ENCODE measurements at regions not wholly inside any gene's neighbourhood (a gene's known extent, or its start where the extent isn't known, plus 50 kb on each side); places are given as distances from the start of the nearest gene placed in this dataset.

- 92 to 93% (median 92%) methylated on average over 5 of the region's 5 CpGs for WGBS, 3 donors
- no peak for DNase-seq
- Histone ChIP-seq H3K4me1 (ENCODE audit: insufficient read depth) (no peaks in the 10 kb centered on the region), H3K4me3 (no peak overlapping the region), H3K27me3 (no peaks in the 10 kb centered on the region), H3K36me3 (no peaks in the 10 kb centered on the region), H3K9me3 (no peaks in the 10 kb centered on the region), H3K27ac (no peak overlapping the region)
- TF ChIP-seq POLR2A (IDR thresholded peaks at IDR 0.05): no peak
- intact Hi-C loops (cut with DNase I): no loop called here
Observed at GRCh38 chr10:10730471-10731043, 287.1 kb upstream of the CELF2 start.

- H3K27ac ChIP-seq: no peak overlapping the region
- no peaks in the 10 kb centered on the region for H3K4me1 ChIP-seq (ENCODE audit: insufficient read depth)
- no peaks in the 10 kb centered on the region for H3K36me3 ChIP-seq
- WGBS, 3 donors: 68 to 96% (median 95%) methylated on average over 2 of the region's 2 CpGs
- no peak for DNase-seq
- intact Hi-C loops (cut with DNase I): no loop called here
- no peaks in the 10 kb centered on the region for H3K27me3 ChIP-seq
- H3K9me3 ChIP-seq: no peaks in the 10 kb centered on the region
- H3K4me3 ChIP-seq: no peak overlapping the region
- TF ChIP-seq EP300 (IDR thresholded peaks at IDR 0.05): no peak
- no peak for TF ChIP-seq CTCF (IDR thresholded peaks at IDR 0.05)
- no peak for TF ChIP-seq POLR2A (IDR thresholded peaks at IDR 0.05)
Observed at GRCh38 chr10:10731366-10731765, 286.3 kb upstream of the CELF2 start.

- intact Hi-C loops (cut with DNase I): no loop called here
- no peak for DNase-seq
- H3K4me3 ChIP-seq: no peak overlapping the region
- no peaks in the 10 kb centered on the region for H3K36me3 ChIP-seq
- TF ChIP-seq CTCF (IDR thresholded peaks at IDR 0.05) (no peak), POLR2A (IDR thresholded peaks at IDR 0.05) (no peak), EP300 (IDR thresholded peaks at IDR 0.05) (no peak)
- no peaks in the 10 kb centered on the region for H3K27me3 ChIP-seq
- no peak overlapping the region for H3K27ac ChIP-seq
- WGBS, 3 donors: 42 to 60% (median 46%) methylated on average over 5 of the region's 5 CpGs
- H3K9me3 ChIP-seq: no peaks in the 10 kb centered on the region
- H3K4me1 ChIP-seq (ENCODE audit: insufficient read depth): no peaks in the 10 kb centered on the region
Observed at GRCh38 chr10:10734356-10735064, 283.2 kb upstream of the CELF2 start.

- intact Hi-C loops (cut with DNase I): no loop called here
- TF ChIP-seq CTCF (IDR thresholded peaks at IDR 0.05): no peak
- no peak for TF ChIP-seq EP300 (IDR thresholded peaks at IDR 0.05)
- Histone ChIP-seq H3K4me3 (no peak overlapping the region), H3K27me3 (no peaks in the 10 kb centered on the region), H3K27ac (no peak overlapping the region), H3K9me3 (no peaks in the 10 kb centered on the region), H3K4me1 (ENCODE audit: insufficient read depth) (no peaks in the 10 kb centered on the region), H3K36me3 (no peaks in the 10 kb centered on the region)
- 72 to 78% (median 75%) methylated on average over 6 of the region's 6 CpGs for WGBS, 3 donors
- DNase-seq: no peak
Observed at GRCh38 chr10:10745291-10745690, 272.4 kb upstream of the CELF2 start.

- Histone ChIP-seq H3K9me3 (no peaks in the 10 kb centered on the region), H3K4me3 (no peak overlapping the region), H3K27me3 (no peaks in the 10 kb centered on the region), H3K4me1 (ENCODE audit: insufficient read depth) (no peaks in the 10 kb centered on the region), H3K36me3 (no peaks in the 10 kb centered on the region), H3K27ac (no peak overlapping the region)
- intact Hi-C loops (cut with DNase I): no loop called here
- 93 to 96% (median 94%) methylated on average over 9 of the region's 9 CpGs for WGBS, 3 donors
- DNase-seq: no peak
- TF ChIP-seq EP300 (IDR thresholded peaks at IDR 0.05): no peak
- TF ChIP-seq CTCF (IDR thresholded peaks at IDR 0.05): no peak
- TF ChIP-seq POLR2A (IDR thresholded peaks at IDR 0.05): no peak
Observed at GRCh38 chr10:10755490-10755889, 262.2 kb upstream of the CELF2 start.
